Thoracic aorta (tissue), 2 donors: ENCODE measurements at regions not wholly inside any gene's neighbourhood (a gene's known extent, or its start where the extent isn't known, plus 50 kb on each side); places are given as distances from the start of the nearest gene placed in this dataset.
A peak's percentile ranks its signal among the peaks of the same experiment; 100 is the strongest.

Source experiments
- ATAC-seq: fragments of 150-250 bp; one replicate; pipeline ENCODE4 v1.8.0; 2017; ENCODE audit warnings: low read depth; ENCODE audit not compliant: insufficient number of reproducible peaks, low FRiP score
- DNase-seq: peaks from one replicate; pipeline ENCODE4 v3.0.0-alpha.2; 2020; ENCODE audit warnings: low spot score
- H3K27ac ChIP-seq, 2 donors: fragments of 200-600 bp; sonication (generic); 1 replicate in 1 of 2; 2 replicates in 1 of 2; pipeline ENCODE4 v1.5.1; 2016; ENCODE audit warnings: mild to moderate bottlenecking in 2 of 2, moderate library complexity in 2 of 2
- H3K27me3 ChIP-seq: fragments of 200-600 bp; sonication (generic); replicated peaks from 2 replicates; pipeline ENCODE4 v1.6.0; 2016; ENCODE audit warnings: mild to moderate bottlenecking; ENCODE audit not compliant: insufficient read depth
- H3K36me3 ChIP-seq: fragments of 200-600 bp; sonication (generic); one replicate; pipeline ENCODE4 v1.5.1; 2016
- H3K4me1 ChIP-seq, 2 donors: fragments of 200-600 bp; sonication (generic); 1 replicate in 1 of 2; 2 replicates in 1 of 2; pipeline versions ENCODE4 v1.5.1 to v1.6.0; 2016; ENCODE audit warnings: low read depth in 2 of 2, mild to moderate bottlenecking in 1 of 2; ENCODE audit not compliant: control insufficient read depth in 1 of 2
- H3K4me3 ChIP-seq: fragments of 200-600 bp; sonication (generic); 2 replicates; pipeline ENCODE4 v1.5.1; 2016; ENCODE audit warnings: mild to moderate bottlenecking
- H3K9me3 ChIP-seq: fragments of 200-600 bp; sonication (generic); 2 replicates; pipeline ENCODE4 v1.5.1; 2016
- TF ChIP-seq, protein P1 (sequence below): fragments of 200-600 bp; sonication (generic); IDR thresholded peaks from one replicate; pipeline ENCODE4 v1.5.1; 2019; ENCODE audit warnings: antibody characterized with exemption

DNA sequence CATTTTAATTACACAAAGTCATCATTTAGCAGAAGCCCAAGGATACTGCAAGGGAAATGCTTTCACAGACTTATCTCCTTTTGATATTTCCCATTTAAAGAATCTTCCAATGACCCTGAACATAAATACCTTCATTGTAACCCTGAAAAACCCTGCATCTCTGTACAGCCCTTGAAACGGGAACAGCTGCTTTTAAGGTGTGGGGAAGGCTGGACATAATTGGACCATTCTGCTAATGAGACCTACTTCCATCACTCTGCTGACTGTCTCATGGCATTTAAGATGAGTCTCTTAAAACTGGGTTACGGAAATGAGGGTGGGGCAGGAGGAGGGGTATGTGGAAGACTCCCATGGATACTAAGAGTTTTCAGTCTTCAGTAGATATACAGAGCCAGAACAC lies 485.8 kb downstream of the BRINP1 start:
- Histone ChIP-seq H3K9me3 (no peaks in the 10 kb centered on the region), H3K27me3 (no peaks in the 10 kb centered on the region), H3K4me3 (no peak overlapping the region), H3K4me1 (no peaks in the 10 kb centered on the region), H3K36me3 (no peaks in the 10 kb centered on the region), H3K27ac (no peak overlapping the region)
- DNase-seq (no peak), ATAC-seq (no peak)
- TF ChIP-seq, protein P1, sequence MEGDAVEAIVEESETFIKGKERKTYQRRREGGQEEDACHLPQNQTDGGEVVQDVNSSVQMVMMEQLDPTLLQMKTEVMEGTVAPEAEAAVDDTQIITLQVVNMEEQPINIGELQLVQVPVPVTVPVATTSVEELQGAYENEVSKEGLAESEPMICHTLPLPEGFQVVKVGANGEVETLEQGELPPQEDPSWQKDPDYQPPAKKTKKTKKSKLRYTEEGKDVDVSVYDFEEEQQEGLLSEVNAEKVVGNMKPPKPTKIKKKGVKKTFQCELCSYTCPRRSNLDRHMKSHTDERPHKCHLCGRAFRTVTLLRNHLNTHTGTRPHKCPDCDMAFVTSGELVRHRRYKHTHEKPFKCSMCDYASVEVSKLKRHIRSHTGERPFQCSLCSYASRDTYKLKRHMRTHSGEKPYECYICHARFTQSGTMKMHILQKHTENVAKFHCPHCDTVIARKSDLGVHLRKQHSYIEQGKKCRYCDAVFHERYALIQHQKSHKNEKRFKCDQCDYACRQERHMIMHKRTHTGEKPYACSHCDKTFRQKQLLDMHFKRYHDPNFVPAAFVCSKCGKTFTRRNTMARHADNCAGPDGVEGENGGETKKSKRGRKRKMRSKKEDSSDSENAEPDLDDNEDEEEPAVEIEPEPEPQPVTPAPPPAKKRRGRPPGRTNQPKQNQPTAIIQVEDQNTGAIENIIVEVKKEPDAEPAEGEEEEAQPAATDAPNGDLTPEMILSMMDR = no peak

- TF ChIP-seq, protein P1 = no peak
- Histone ChIP-seq H3K36me3 (no peaks in the 10 kb centered on the region), H3K27ac (no peak overlapping the region), H3K4me1 (peaks cover 0 to 8% of the 10 kb centered on the region in 2 donors), H3K9me3 (no peaks in the 10 kb centered on the region), H3K27me3 (no peaks in the 10 kb centered on the region), H3K4me3 (no peak overlapping the region)
- ATAC-seq (no peak), DNase-seq (no peak)
Measured at GRCh38 chr9:118891213-118891612, 478.0 kb downstream of the BRINP1 start.

- no peaks in the 10 kb centered on the region for H3K9me3 ChIP-seq
- H3K27ac ChIP-seq = no peak overlapping the region
- TF ChIP-seq, protein P1 = no peak
- H3K4me3 ChIP-seq = no peak overlapping the region
- H3K27me3 ChIP-seq = no peaks in the 10 kb centered on the region
- ATAC-seq = no peak
- H3K4me1 ChIP-seq = no peaks in the 10 kb centered on the region
- DNase-seq = no peak
- no peaks in the 10 kb centered on the region for H3K36me3 ChIP-seq
Measured at GRCh38 chr9:118896324-118897000, 472.8 kb downstream of the BRINP1 start.

DNA sequence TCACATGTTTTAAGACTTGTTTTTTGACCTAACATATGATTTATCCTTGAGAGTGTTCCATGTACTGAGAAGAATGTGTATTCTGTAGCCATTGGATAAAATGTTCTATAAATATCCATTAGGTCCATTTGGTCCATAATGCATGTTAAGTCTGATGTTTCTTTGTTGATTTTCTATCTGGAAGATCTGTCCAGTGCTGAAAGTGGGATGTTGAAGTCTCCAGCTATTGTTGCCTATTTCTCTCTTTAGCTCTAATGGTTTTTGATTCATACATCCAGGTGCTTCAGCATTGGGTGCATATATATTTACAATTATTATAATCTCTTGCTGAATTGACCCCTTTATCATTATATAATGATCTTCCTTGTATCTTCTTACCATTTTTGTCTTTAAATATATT lies 451.1 kb downstream of the BRINP1 start:
- Histone ChIP-seq H3K27ac (no peak overlapping the region), H3K9me3 (no peaks in the 10 kb centered on the region), H3K4me1 (no peaks in the 10 kb centered on the region), H3K4me3 (no peak overlapping the region), H3K27me3 (no peaks in the 10 kb centered on the region), H3K36me3 (no peaks in the 10 kb centered on the region)
- TF ChIP-seq, protein P1 = no peak
- ATAC-seq (no peak), DNase-seq (no peak)

DNA sequence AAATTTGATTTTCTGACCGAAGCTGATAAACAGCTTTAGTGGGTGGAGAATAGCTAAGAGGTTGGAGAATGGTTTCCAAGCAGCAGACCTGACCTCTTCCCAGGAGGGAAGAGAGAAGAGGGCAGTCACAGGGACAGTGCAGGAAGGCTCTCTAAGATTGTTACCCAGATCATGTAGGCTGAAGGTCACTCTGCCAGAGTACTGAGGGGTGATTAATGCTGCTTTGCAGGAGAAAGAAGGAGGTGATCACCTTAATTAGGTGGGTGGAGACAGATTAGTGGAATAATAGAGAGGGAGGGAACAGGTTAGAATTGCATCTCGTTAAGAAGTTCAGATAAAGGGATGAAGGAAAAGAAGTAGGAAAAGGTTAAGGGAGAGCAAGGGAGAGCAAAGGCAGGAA lies 440.5 kb downstream of the BRINP1 start:
- DNase-seq (no peak), ATAC-seq (no peak)
- Histone ChIP-seq H3K4me1 (peaks cover 13 to 21% of the 10 kb centered on the region in 2 donors), H3K4me3 (no peak overlapping the region), H3K36me3 (no peaks in the 10 kb centered on the region), H3K27ac (peak overlapping the region in 1 of 2 donors; percentile 47), H3K9me3 (no peaks in the 10 kb centered on the region), H3K27me3 (no peaks in the 10 kb centered on the region)
- TF ChIP-seq, protein P1 = no peak
